OCI-LY7 (cell line): ENCODE measurements at regions not wholly inside any gene's neighbourhood (a gene's known extent, or its start where the extent isn't known, plus 50 kb on each side); places are given as distances from the start of the nearest gene placed in this dataset.
A peak's percentile ranks its signal among the peaks of the same experiment; 100 is the strongest.

Source experiments
- BruUV-seq: library from RNA; stranded (reverse); fragments of 400-500 nt; replicated peaks from 2 replicates; lab custom pipeline; 2021; lab: Mats Ljungman, UMichigan
- CTCF ChIA-PET: fragments of 300-600 bp; sonication (Branson Sonifier 250); formaldehyde crosslinking; loops from one replicate; lab custom pipeline; 2022; ENCODE audit warnings: antibody characterized with exemption; ENCODE audit not compliant: unreplicated experiment; lab: Charles Lee
- POLR2A ChIA-PET: fragments of 300-600 bp; sonication (Branson Sonifier 250); formaldehyde crosslinking; loops from one replicate; lab custom pipeline; 2022; ENCODE audit warnings: antibody characterized with exemption; lab: Charles Lee
- DNase-seq: peaks from one replicate; pipeline ENCODE4 v3.0.0-alpha.2; 2015; ENCODE audit warnings: low spot score
- H2AFZ ChIP-seq: fragments of 200-600 bp; sonication (generic), shearing (Covaris generic); 2 replicates; pipeline ENCODE4 v1.6.1; 2014; ENCODE audit warnings: mild to moderate bottlenecking, antibody characterized with exemption, low read length, moderate library complexity
- H3K27ac ChIP-seq: fragments of 200-600 bp; sonication (generic); 2 replicates; pipeline ENCODE4 v1.5.1; 2014; ENCODE audit warnings: mixed run types, low read depth, mild to moderate bottlenecking, moderate library complexity, low read length, inconsistent platforms; ENCODE audit not compliant: poor library complexity, severe bottlenecking
- H3K36me3 ChIP-seq: fragments of 200-600 bp; sonication (generic); 2 replicates; pipeline ENCODE4 v1.6.1; 2014; ENCODE audit warnings: mild to moderate bottlenecking, antibody characterized with exemption, low read length, moderate library complexity, mixed read lengths; ENCODE audit not compliant: insufficient read depth
- H3K4me1 ChIP-seq: fragments of 200-600 bp; sonication (generic); 2 replicates; pipeline ENCODE4 v1.5.1; 2014; ENCODE audit warnings: mild to moderate bottlenecking, low read length; ENCODE audit not compliant: insufficient read depth, poor library complexity, severe bottlenecking
- H3K4me2 ChIP-seq: fragments of 200-600 bp; sonication (generic); 2 replicates; pipeline ENCODE4 v1.6.1; 2014; ENCODE audit warnings: mild to moderate bottlenecking, low read length
- H3K4me3 ChIP-seq: fragments of 200-600 bp; sonication (generic); 2 replicates; pipeline ENCODE4 v1.5.1; 2014; ENCODE audit warnings: mild to moderate bottlenecking, low read depth, low read length; ENCODE audit not compliant: poor library complexity, severe bottlenecking
- H3K79me2 ChIP-seq: fragments of 200-600 bp; sonication (generic); 2 replicates; pipeline ENCODE4 v1.6.1; 2016; ENCODE audit warnings: low read depth, mild to moderate bottlenecking, low read length, moderate library complexity, mixed read lengths; ENCODE audit not compliant: insufficient read depth
- H3K9me2 ChIP-seq: fragments of 200-600 bp; sonication (generic); 2 replicates; pipeline ENCODE4 v1.6.1; 2016; ENCODE audit warnings: mild to moderate bottlenecking, low read length, mixed read lengths; ENCODE audit not compliant: insufficient read depth
- H3K9me3 ChIP-seq: fragments of 200-600 bp; sonication (generic); 2 replicates; pipeline ENCODE4 v1.6.1; 2014; ENCODE audit warnings: mild to moderate bottlenecking, mixed run types, low read length, mixed read lengths
- H4K20me1 ChIP-seq: fragments of 200-600 bp; sonication (generic); 2 replicates; pipeline ENCODE4 v1.6.1; 2014; ENCODE audit warnings: mild to moderate bottlenecking, antibody characterized with exemption, low read length, moderate library complexity, mixed read lengths; ENCODE audit not compliant: insufficient read depth
- CTCF ChIP-seq: fragments of 200-600 bp; sonication (generic); conservative IDR thresholded peaks from 2 replicates; pipeline ENCODE4 v1.5.1; 2014; ENCODE audit warnings: mild to moderate bottlenecking, antibody characterized with exemption, low read length, moderate library complexity, mixed read lengths
- EZH2phosphoT487 ChIP-seq: fragments of 200-600 bp; sonication (generic); IDR thresholded peaks from 2 replicates; pipeline ENCODE4 v1.6.1; 2018; ENCODE audit warnings: low read depth, borderline replicate concordance, mild to moderate bottlenecking, mixed run types, antibody characterized with exemption, low read length, moderate library complexity, mixed read lengths
- intact Hi-C: fragments of 100-400 bp; cut with micrococcal nuclease; formaldehyde crosslinking; loops from one replicate; pipeline ENCODE4 v1.10.0; 2022; ENCODE audit not compliant: unreplicated experiment

GRCh38 chr3:132255041-132255745 is 62.0 kb upstream of the ACP3 start:
- Histone ChIP-seq H3K79me2 (no peaks in the 10 kb centered on the region), H3K4me3 (no peak overlapping the region), H3K36me3 (no peaks in the 10 kb centered on the region), H3K4me1 (no peaks in the 10 kb centered on the region), H3K9me3 (no peaks in the 10 kb centered on the region), H3K4me2 (no peak overlapping the region), H4K20me1 (no peaks in the 10 kb centered on the region), H3K27ac (no peak overlapping the region), H2AFZ (peak overlapping the region; percentile 13; the same call in 1 of the 2 replicates), H3K9me2 (no peaks in the 10 kb centered on the region)
- TF ChIP-seq EZH2phosphoT487 = no peak
- TF ChIP-seq CTCF = no peak
- intact Hi-C loops = no loop called here
- ChIA-PET POLR2A (interaction anchor here (1.0 kb wide), 1 partner anchor 134 kb away, joined by 3 read pairs; no protein-coding TSS in a partner anchor), CTCF (interaction anchor here (0.6 kb wide), 1 partner anchor 88 kb away, joined by 3 read pairs; no protein-coding TSS in a partner anchor)
- BruUV-seq = no TSS peak
- no peak for DNase-seq

- ChIA-PET POLR2A (no interaction called here), CTCF (interaction anchor here (0.9 to 1.8 kb wide), 2 partner anchors 44 to 86 kb away, joined by 3 to 5 read pairs; no protein-coding TSS in a partner anchor)
- H2AFZ ChIP-seq = no peak overlapping the region
- no peaks in the 10 kb centered on the region for H3K9me3 ChIP-seq
- H3K4me3 ChIP-seq = no peak overlapping the region
- H4K20me1 ChIP-seq = no peaks in the 10 kb centered on the region
- H3K79me2 ChIP-seq = no peaks in the 10 kb centered on the region
- BruUV-seq = no TSS peak
- intact Hi-C loops = loop anchor here (1.0 kb wide), 1 partner anchor 142 kb away; no protein-coding TSS in a partner anchor
- TF ChIP-seq EZH2phosphoT487 (no peak), CTCF (peak; percentile 46)
- H3K36me3 ChIP-seq = no peaks in the 10 kb centered on the region
- no peaks in the 10 kb centered on the region for H3K4me1 ChIP-seq
- peak; percentile 6 for DNase-seq
- H3K4me2 ChIP-seq = no peak overlapping the region
- H3K27ac ChIP-seq = no peak overlapping the region
- H3K9me2 ChIP-seq = no peaks in the 10 kb centered on the region
These were observed 60.2 kb upstream of the ACP3 start for GRCh38 chr3:132256989-132257388.

- intact Hi-C loops = no loop called here
- Histone ChIP-seq H4K20me1 (no peaks in the 10 kb centered on the region), H3K4me1 (no peaks in the 10 kb centered on the region), H3K36me3 (no peaks in the 10 kb centered on the region), H3K4me3 (no peak overlapping the region), H3K9me2 (no peaks in the 10 kb centered on the region), H3K9me3 (no peaks in the 10 kb centered on the region), H3K27ac (no peak overlapping the region), H2AFZ (no peak overlapping the region), H3K4me2 (no peak overlapping the region), H3K79me2 (no peaks in the 10 kb centered on the region)
- BruUV-seq = no TSS peak
- no peak for TF ChIP-seq CTCF
- no peak for TF ChIP-seq EZH2phosphoT487
- ChIA-PET POLR2A (no interaction called here), CTCF (no interaction called here)
- DNase-seq = no peak
These were observed 55.7 kb upstream of the ACP3 start for GRCh38 chr3:132261506-132261905.
